ENCODE measurements at regions not wholly inside any gene's neighbourhood (a gene's known extent, or its start where the extent isn't known, plus 50 kb on each side); places are given as distances from the start of the nearest gene placed in this dataset.

DNA sequence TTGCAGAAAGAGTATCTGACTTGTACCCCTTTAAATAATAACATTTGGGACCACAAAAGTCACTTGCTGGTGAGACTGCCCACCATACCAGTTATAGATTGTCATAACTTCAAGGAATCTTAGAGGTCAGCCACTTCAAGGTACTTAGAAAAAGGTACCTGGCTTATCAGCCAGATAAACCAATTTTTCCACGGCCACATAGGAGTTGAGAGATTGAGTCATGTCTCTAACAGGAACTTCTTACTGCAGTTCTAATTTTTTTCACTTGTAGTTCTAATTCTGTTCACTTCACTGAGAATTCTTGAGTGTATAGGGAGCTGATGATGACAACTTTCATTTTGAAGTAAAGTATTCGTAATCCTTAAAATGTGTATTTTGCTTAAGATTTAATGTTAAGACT lies 317.1 kb upstream of the CBLB start:
- TF ChIP-seq YY1 (IDR thresholded peaks at IDR 0.05; ENCODE audit: insufficient read depth, insufficient read length) (no peak), ZNF274 (IDR thresholded peaks at IDR 0.05; ENCODE audit: low read depth, low read length) (no peak)
